ENCODE measurements at regions not wholly inside any gene's neighbourhood (a gene's known extent, or its start where the extent isn't known, plus 50 kb on each side); places are given as distances from the start of the nearest gene placed in this dataset.

DNA sequence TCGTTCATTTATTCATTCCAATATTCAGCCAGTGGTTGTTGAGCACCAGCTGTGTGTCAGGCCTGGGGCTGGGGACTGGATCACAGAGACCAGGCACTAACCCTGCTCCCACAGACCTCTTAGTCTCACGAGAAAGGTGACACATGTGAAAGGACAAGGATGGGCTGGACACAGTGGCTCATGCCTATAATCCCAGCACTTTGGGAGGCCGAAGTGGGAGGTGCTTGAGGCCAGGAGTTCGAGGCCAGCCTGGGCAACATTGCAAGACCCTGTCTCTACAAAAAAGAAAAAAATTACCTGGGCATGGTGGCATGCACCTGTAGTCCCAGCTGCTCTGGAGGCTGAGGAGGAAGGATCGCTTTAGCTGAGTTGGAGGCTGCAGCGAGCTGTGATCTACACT, 105.9 kb upstream of the SDK1 start:
- no peak for DNase-seq

DNA sequence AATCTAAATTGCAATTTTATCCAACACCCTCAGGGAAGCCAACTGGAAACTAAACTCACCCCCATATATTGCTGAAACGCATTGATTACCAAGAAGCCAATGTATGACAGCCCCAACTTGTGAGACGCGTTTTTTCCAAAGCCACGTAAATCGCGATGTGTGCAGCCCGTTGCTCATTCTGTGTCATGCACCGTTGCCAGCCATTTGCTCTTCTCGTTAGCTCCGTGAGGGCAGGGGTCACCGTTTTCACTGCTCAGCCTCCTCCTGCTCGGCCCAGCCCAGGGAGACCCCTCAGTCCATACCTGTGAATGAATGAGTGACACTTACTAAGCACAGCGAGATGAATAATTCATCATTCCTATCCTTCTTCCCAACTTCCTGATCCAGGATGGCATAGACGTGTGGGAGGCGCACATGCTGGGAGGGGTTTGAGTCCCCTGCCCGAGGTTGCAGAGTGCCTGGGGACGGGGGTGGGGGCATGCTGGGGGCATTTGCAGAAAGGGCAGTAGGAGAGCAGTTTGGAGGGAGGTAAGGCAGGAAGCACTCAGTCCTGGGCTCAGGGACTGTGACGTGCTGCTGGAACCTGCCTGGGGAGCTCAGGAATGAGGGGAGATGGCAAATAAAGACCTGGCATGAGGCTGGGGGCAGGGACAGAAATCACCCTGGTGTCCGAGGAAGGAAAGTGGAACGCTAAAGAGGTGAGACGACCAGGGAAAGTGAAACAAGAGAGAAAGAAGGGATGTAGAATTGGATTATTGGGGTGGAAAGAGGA, 104.2 kb upstream of the SDK1 start:
- DNase-seq: no peak

DNA sequence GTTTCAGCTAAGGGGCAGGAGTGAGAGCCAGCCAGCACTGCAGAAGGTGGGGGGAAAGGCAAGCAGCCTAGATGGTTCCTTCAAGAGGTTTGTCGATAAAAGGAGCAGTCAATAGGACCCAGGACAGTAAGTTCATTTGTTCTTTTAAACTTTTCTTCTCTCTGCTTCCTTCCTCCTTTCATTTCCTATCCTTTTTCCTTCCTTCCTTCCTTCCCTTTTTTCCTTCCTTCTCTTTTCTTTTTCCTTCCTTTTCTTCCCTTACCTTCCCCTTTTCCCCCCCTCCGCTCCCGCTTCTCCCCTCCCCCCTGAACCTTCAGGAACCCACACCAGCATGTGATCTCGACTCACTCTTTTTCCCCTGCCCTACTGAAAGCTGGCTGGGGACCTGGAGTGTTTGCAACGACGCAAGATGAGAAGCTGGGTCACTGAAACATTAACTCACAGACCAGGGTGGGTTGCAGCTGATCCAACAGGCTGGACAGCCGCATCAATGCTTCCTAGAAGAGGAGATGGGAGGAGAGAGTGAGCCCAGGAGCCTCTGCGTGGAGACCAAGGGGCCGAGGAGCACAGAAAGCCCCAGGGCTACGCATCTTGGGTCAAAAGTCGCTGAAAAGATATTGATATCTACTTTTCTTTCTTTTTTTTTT, 103.4 kb upstream of the SDK1 start:
- no peak for DNase-seq

GRCh38 chr7:3198316-3198715, 102.7 kb upstream of the SDK1 start:
- no peak for DNase-seq

DNA sequence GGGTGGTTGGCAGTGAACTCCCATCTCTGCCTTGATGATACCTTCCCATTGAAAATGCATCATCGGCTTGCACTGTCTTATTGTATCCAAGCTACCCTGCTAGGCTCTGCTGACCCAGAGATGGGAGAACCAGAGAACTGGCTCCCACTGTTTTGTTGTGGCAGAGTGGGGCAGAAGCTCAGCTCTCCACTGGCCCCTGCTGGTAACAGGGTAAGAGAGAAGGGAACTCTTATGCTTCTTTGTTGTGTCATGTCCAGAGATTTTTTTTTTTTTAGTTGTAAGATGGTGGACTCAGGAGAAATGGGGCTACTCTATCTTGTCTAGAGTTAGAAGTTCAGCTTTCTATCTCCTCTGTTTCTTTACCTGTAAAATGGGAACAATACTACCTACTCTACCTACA, 100.5 kb upstream of the SDK1 start:
- DNase-seq: no peak

DNA sequence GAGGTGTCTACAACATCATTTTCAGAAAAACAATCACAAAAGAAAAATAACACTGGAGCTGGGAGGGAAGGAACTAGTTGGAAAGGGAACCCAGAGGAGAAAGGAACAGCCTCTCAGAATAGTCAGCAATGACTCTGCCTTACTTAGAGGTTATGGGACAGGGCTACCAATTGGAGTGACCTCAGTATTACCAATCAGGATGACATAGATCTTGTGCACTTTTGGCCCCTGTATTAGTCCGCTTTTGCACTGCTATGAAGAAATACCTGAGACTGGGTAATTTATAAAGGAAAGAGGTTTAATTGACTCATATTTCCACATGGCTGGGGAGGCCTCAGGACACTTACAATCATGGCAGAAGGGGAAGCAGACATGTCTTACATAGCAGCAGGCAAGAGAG, 99.7 kb upstream of the SDK1 start:
- no peak for DNase-seq

GRCh38 chr7:3201937-3202710, 98.9 kb upstream of the SDK1 start:
- no peak for DNase-seq

GRCh38 chr7:3204526-3204925, 96.5 kb upstream of the SDK1 start:
- DNase-seq: no peak

- no peak for DNase-seq
Observed at GRCh38 chr7:3206101-3206500, 95.0 kb upstream of the SDK1 start.

DNA sequence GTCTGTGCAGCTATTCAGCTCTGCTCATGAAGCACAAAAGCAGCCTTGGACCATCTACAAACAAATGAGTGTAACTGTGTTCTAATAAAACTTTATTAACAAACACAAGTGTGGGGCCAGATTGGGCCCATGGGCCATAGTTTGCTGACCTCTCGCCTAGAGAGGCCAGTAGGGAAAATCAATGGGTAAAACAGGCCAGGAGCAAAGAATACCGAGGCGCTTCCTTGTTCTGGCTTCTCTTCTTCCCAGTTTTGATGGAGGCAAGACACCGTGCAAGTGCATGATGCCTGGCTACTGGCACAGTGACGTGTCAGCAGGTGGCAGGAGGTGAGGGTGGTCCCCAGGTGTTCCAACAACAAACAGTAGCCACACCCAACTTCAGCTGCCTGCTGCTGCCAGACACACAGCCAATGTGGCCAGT, 94.3 kb upstream of the SDK1 start:
- no peak for DNase-seq

DNA sequence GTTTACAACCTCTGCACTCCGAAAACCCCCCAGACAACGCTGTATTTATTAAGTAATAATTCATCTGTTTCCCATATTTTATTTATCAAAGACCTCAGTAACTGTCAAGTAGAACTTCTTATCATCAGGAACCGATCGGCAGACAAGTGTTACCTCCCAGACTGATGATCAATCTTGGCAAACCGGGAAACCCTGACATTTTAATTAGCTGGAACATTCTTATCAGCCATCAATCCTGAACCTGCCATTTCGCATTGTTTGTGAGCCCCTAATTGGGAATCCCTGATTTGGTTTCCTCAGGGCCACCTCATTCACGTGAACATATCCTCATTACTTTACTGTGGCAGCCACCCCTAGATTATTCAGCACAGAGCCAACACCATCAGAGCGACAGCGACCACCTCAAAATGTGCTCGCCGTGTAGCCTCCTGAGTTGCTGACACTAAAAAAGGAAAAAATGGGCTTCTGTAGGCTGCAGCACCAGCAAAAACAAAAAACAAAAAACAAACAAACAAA, 93.6 kb upstream of the SDK1 start:
- DNase-seq: no peak

GRCh38 chr7:3210531-3210930, 90.5 kb upstream of the SDK1 start:
- no peak for DNase-seq

DNA sequence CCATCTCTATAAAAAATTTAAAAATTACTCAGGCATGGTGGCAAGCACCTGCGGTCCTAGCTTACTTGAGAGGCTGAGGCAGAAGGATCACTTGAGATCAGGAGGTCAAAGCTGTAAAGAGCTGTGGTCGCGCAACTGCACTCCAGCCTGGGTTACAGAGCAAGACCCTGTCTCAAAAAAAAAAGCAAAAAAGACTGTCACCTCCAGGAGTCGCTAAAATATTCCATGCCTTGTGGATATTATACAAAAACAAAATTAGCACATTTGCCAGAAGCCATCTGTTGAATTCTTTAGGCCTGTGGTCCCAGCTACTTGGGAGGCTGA, 87.0 kb upstream of the SDK1 start:
- no peak for DNase-seq

DNA sequence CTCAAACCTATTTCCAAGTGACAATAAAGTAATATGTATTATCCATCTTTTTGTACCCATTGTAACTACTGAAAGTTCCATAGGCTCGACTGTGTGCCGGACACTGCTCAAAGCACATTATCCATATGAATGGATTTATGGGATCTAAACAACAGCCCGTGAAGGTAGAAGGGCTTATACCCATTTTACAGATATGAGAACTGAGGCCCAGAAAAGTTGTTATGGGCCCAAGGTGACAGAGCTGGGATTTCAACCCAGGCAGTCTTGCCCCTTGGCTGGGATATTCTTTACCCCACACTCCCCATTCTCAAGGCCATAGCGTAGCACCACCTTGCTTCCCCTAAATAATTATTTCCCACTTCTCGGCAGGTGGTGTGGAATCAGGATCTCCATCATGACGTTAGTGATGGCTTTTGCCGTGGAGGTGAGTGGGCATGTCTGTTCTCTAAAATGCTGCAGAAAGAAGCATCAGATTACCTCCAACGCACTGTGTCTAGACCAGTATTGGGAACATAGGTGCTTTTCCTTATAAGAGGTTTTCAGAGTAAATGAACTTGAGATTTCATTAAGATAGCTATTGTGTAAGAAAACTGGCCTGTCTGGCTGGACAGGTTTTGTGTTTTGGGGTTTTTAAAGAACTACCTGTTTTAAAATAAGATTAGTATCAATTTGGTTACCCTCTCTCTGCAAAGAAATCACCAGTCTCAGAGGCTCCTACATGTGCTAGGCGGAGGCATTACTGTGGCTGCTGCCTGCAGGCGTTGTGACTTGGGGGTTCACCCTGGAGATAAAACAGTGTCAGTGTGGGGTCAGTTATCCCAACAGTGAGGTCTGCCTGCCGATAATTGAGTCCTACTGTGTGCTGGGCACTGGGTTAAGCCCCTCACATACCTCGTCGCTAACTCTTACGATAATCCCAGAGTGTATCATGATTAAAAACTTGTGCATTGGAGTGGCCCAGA, 85.1 kb upstream of the SDK1 start:
- DNase-seq: no peak

GRCh38 chr7:3217166-3217565, 83.9 kb upstream of the SDK1 start:
- DNase-seq: no peak

- no peak for DNase-seq
Observed at GRCh38 chr7:3218411-3219225, 82.4 kb upstream of the SDK1 start.

GRCh38 chr7:3229904-3230470, 71.1 kb upstream of the SDK1 start:
- no peak for DNase-seq

- no peak for DNase-seq
Observed at GRCh38 chr7:3230908-3231307, 70.1 kb upstream of the SDK1 start.

DNA sequence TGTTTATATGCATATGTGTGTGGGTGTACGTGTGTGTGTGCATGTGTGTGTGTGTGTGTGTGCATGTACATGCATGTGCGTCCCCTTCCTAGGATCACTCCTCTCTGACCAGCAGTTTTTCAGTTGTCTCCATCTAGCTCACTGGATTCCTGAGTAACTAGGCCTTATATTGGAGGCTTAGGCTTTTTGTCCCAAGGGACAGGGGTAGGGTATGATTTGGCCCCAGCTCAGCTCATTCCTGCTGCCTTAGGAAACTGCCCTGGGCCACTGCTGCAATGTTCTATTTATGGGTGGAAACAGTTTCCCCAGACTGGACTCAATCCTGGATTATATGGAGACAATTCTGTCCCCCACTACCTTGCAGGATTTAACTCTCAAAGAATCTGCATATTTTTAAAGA, 68.8 kb upstream of the SDK1 start:
- DNase-seq: no peak

DNA sequence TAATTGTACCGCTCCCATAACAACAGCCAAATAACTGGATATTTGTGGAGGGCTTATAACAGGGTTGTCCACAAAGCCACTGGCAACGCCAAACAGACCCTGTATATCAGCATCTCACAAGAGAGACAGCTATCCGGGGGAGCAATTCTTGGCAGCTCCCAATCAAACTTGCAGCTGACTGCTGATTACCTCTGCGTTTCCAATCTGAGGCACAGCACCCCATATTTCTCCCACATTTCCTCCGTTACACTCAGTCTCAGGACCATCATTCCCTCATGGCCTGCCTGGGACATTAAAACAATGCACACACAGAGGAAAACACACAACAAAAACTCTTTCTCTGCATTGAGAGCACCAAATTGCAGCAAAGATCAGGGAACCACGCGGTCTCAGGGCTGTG, 67.8 kb upstream of the SDK1 start:
- no peak for DNase-seq

GRCh38 chr7:3234051-3234450, 67.0 kb upstream of the SDK1 start:
- no peak for DNase-seq

Data from hindlimb muscle (tissue), 1 donor.